Mesothelial cell of epicardium (in vitro differentiated cells): ENCODE measurements at regions not wholly inside any gene's neighbourhood (a gene's known extent, or its start where the extent isn't known, plus 50 kb on each side); places are given as distances from the start of the nearest gene placed in this dataset.

Experiments used
- DNase-seq, 2 experiments: peaks; one replicate each; pipeline ENCODE4 v3.0.0; 2021; ENCODE audit warnings: low spot score in 2 of 2; ENCODE audit not compliant: unreplicated experiment in 2 of 2
- H3K27ac Mint-ChIP-seq: 2 replicates; pipeline ENCODE4 v1.8.0; 2021; ENCODE audit warnings: mixed read lengths
- H3K27me3 Mint-ChIP-seq: 2 replicates; pipeline ENCODE4 v1.8.0; 2021; ENCODE audit warnings: low read depth, mixed read lengths
- H3K36me3 Mint-ChIP-seq: 2 replicates; pipeline ENCODE4 v1.8.0; 2021; ENCODE audit warnings: mixed read lengths
- H3K4me1 Mint-ChIP-seq: 2 replicates; pipeline ENCODE4 v1.8.0; 2021; ENCODE audit warnings: mixed read lengths
- H3K4me3 Mint-ChIP-seq: 2 replicates; pipeline ENCODE4 v1.8.0; 2021; ENCODE audit warnings: mild to moderate bottlenecking, moderate library complexity, mixed read lengths
- H3K9me3 Mint-ChIP-seq: 2 replicates; pipeline ENCODE4 v1.8.0; 2021; ENCODE audit warnings: mixed read lengths
- CTCF ChIP-seq: fragments of 200-600 bp; sonication (generic); IDR thresholded peaks from one replicate; pipeline ENCODE4 v1.5.0; 2021; ENCODE audit warnings: antibody characterized with exemption; ENCODE audit not compliant: unreplicated experiment

- Mint-ChIP-seq H3K27me3 (no peaks in the 10 kb centered on the region), H3K4me1 (peaks cover 70% of the 10 kb centered on the region), H3K9me3 (no peaks in the 10 kb centered on the region), H3K4me3 (peak overlapping the region; percentile 69), H3K36me3 (no peaks in the 10 kb centered on the region), H3K27ac (peak overlapping the region; percentile 94)
- TF ChIP-seq CTCF = no peak
- no peak for DNase-seq
Measured at GRCh38 chr17:77320044-77320440, 179.3 kb downstream of the SEC14L1 start.

GRCh38 chr17:77320485-77321256 lies 179.9 kb downstream of the SEC14L1 start:
- peak overlapping the region; percentile 94 for H3K27ac Mint-ChIP-seq
- TF ChIP-seq CTCF = no peak
- H3K4me3 Mint-ChIP-seq = peak overlapping the region; percentile 69
- H3K9me3 Mint-ChIP-seq = no peaks in the 10 kb centered on the region
- DNase-seq = no peak
- no peaks in the 10 kb centered on the region for H3K27me3 Mint-ChIP-seq
- H3K4me1 Mint-ChIP-seq = peaks cover 72% of the 10 kb centered on the region
- H3K36me3 Mint-ChIP-seq = no peaks in the 10 kb centered on the region

GRCh38 chr17:77321649-77322513 lies 181.1 kb downstream of the SEC14L1 start:
- H3K27ac Mint-ChIP-seq = peak overlapping the region; percentile 85
- no peaks in the 10 kb centered on the region for H3K9me3 Mint-ChIP-seq
- H3K27me3 Mint-ChIP-seq = no peaks in the 10 kb centered on the region
- H3K4me3 Mint-ChIP-seq = no peak overlapping the region
- H3K36me3 Mint-ChIP-seq = no peaks in the 10 kb centered on the region
- no peak for DNase-seq
- TF ChIP-seq CTCF = no peak
- H3K4me1 Mint-ChIP-seq = peaks cover 65% of the 10 kb centered on the region

- peaks cover 65% of the 10 kb centered on the region for H3K4me1 Mint-ChIP-seq
- H3K9me3 Mint-ChIP-seq = no peaks in the 10 kb centered on the region
- peak overlapping the region; percentile 85 for H3K27ac Mint-ChIP-seq
- no peaks in the 10 kb centered on the region for H3K36me3 Mint-ChIP-seq
- TF ChIP-seq CTCF = no peak
- H3K4me3 Mint-ChIP-seq = peak overlapping the region; percentile 30
- H3K27me3 Mint-ChIP-seq = no peaks in the 10 kb centered on the region
- peak in 1 of 2 experiments; percentile 46 for DNase-seq
Measured at GRCh38 chr17:77322514-77323412, 182.0 kb downstream of the SEC14L1 start.
